GM13976 (cell line): ENCODE measurements at regions not wholly inside any gene's neighbourhood (a gene's known extent, or its start where the extent isn't known, plus 50 kb on each side); places are given as distances from the start of the nearest gene placed in this dataset.

ENCODE experiments used
- DNase-seq: peaks from one replicate; pipeline ENCODE4 v3.0.0; 2012; ENCODE audit warnings: low spot score
- CTCF ChIP-seq: IDR thresholded peaks from 2 replicates; pipeline ENCODE4 v1.5.1; 2012; ENCODE audit warnings: borderline replicate concordance, mild to moderate bottlenecking; ENCODE audit not compliant: insufficient read depth; ENCODE audit errors: extremely low read depth, missing control alignments, control extremely low read depth
- in situ Hi-C: fragments of 300-500 bp; cut with MboI; formaldehyde crosslinking; loops from one replicate; pipeline ENCODE4 v1.12.0; 2022; ENCODE audit warnings: low sequenced_read_pairs, mixed read lengths, inconsistent platforms; ENCODE audit not compliant: unreplicated experiment

- in situ Hi-C loops: no loop called here
- DNase-seq: no peak
These were observed 599.7 kb downstream of the ARAP2 start for GRCh38 chr4:35644591-35644990.

GRCh38 chr4:35649011-35649410 lies 595.3 kb downstream of the ARAP2 start:
- DNase-seq: no peak
- in situ Hi-C loops: no loop called here

More at GRCh38 chr4:35644591-35644990, 599.7 kb downstream of the ARAP2 start:
- no peak for TF ChIP-seq CTCF

GRCh38 chr4:35649778-35650177 lies 594.5 kb downstream of the ARAP2 start:
- in situ Hi-C loops: no loop called here
- DNase-seq: no peak
- no peak for TF ChIP-seq CTCF

More at GRCh38 chr4:35649011-35649410, 595.3 kb downstream of the ARAP2 start:
- TF ChIP-seq CTCF: no peak

- no peak for DNase-seq
- no peak for TF ChIP-seq CTCF
- in situ Hi-C loops: no loop called here
These were observed 592.1 kb downstream of the ARAP2 start for GRCh38 chr4:35652197-35652596.

- no peak for TF ChIP-seq CTCF
These were observed 590.9 kb downstream of the ARAP2 start for GRCh38 chr4:35653451-35653850.

GRCh38 chr4:35673137-35673536 lies 571.2 kb downstream of the ARAP2 start:
- in situ Hi-C loops: no loop called here
- no peak for DNase-seq
- TF ChIP-seq CTCF: no peak

More at GRCh38 chr4:35653451-35653850, 590.9 kb downstream of the ARAP2 start:
- in situ Hi-C loops: no loop called here
- DNase-seq: no peak

GRCh38 chr4:35684755-35685154 lies 559.6 kb downstream of the ARAP2 start:
- in situ Hi-C loops: no loop called here
- no peak for DNase-seq
- TF ChIP-seq CTCF: no peak
